Psoas muscle (tissue), 7 donors: ENCODE measurements at regions not wholly inside any gene's neighbourhood (a gene's known extent, or its start where the extent isn't known, plus 50 kb on each side); places are given as distances from the start of the nearest gene placed in this dataset.

Source experiments
- ATAC-seq, 4 donors: fragments of 200-7000 bp; cut with Tn5 transposase; one replicate each; pipeline ENCODE4 v1.9.1; 2020; ENCODE audit warnings: moderate library complexity in 3 of 4, mild to moderate bottlenecking in 2 of 4
- DNase-seq, 2 donors: peaks; one replicate each; pipeline ENCODE4 v3.0.0-alpha.2; 2020
- H3K27ac ChIP-seq: fragments of 200-600 bp; one replicate; pipeline ENCODE4 v1.8.0; 2022
- H3K27me3 ChIP-seq, 3 donors: fragments of 200-600 bp in 1 of 3; one replicate each; pipeline versions ENCODE4 v1.6.1 to v1.8.0; 2013 to 2022; ENCODE audit warnings: low read length in 2 of 3, mild to moderate bottlenecking in 2 of 3, moderate library complexity in 1 of 3; ENCODE audit not compliant: insufficient read depth in 3 of 3
- H3K36me3 ChIP-seq, 2 donors: fragments of 200-600 bp in 1 of 2; one replicate each; pipeline versions ENCODE4 v1.6.1 to v1.8.0; 2013 to 2022; ENCODE audit warnings: low read depth in 1 of 2, mild to moderate bottlenecking in 1 of 2, moderate library complexity in 1 of 2; ENCODE audit not compliant: insufficient read depth in 1 of 2
- H3K4me1 ChIP-seq: fragments of 200-600 bp; one replicate; pipeline ENCODE4 v1.8.0; 2022
- H3K4me3 ChIP-seq: fragments of 200-600 bp; one replicate; pipeline ENCODE4 v1.8.0; 2022; ENCODE audit warnings: mild to moderate bottlenecking
- H3K9me3 ChIP-seq: fragments of 200-600 bp; one replicate; pipeline ENCODE4 v1.8.0; 2022
- CTCF ChIP-seq: fragments of 200-600 bp; IDR thresholded peaks from one replicate; pipeline ENCODE4 v1.8.0; 2022; ENCODE audit warnings: antibody characterized with exemption
- WGBS, 3 donors: extraction: QIAGEN DNeasy Blood & Tissue Kit; methylation state at CpG; one replicate each; pipeline versions ENCODE4 v1.1.6 to v1.1.7; 2013; 5-methylcytosine and 5-hydroxymethylcytosine counted together
- intact Hi-C, 2 donors: fragments of 100-400 bp; cut with DNase I; formaldehyde crosslinking; loops; one replicate each; pipeline versions ENCODE4 v1.11.0 to v1.14.2; 2022
- donor health status: healthy with polysubstance abuse.
- donor health status: DM: no; HTN: no; CAD: no; lungs with moderate emphysema.
- donor health status: Bipolar disorder and iron deficiency.
- donor health status: healthy.
- donor health status: DM: yes; HTN: yes; CAD: no.
- donor health status: DM: no; HTN: no; CAD: no.
- donor health status: DM: yes; HTN: yes; CAD: no.

- intact Hi-C loops, result no loop called here
- Histone ChIP-seq H3K4me1 (peaks cover 4% of the 10 kb centered on the region), H3K9me3 (no peaks in the 10 kb centered on the region), H3K27ac (no peak overlapping the region), H3K36me3 (no peaks in the 10 kb centered on the region), H3K4me3 (no peak overlapping the region), H3K27me3 (peaks cover 0 to 2% (median 0%) of the 10 kb centered on the region in 3 donors)
- ATAC-seq (peak in 2 of 4 donors; percentile 33 to 34), DNase-seq (no peak)
- TF ChIP-seq CTCF, result no peak
- 48 to 59% (median 51%) methylated on average over 3 of the region's 3 CpGs for WGBS, 3 donors
Observed at GRCh38 chr2:45337481-45337880, 273.6 kb downstream of the SRBD1 start.

GRCh38 chr2:45334205-45334604, 276.9 kb downstream of the SRBD1 start:
- ATAC-seq, result no peak
- Histone ChIP-seq H3K27me3 (no peaks in the 10 kb centered on the region), H3K4me1 (peaks cover 4% of the 10 kb centered on the region), H3K9me3 (no peaks in the 10 kb centered on the region), H3K4me3 (no peak overlapping the region), H3K36me3 (no peaks in the 10 kb centered on the region), H3K27ac (no peak overlapping the region)
- 97 to 98% (median 97%) methylated on average over 17 of the region's 17 CpGs for WGBS, 3 donors
- no peak for DNase-seq
- no peak for TF ChIP-seq CTCF
- intact Hi-C loops, result no loop called here

- ATAC-seq (no peak), DNase-seq (no peak)
- Histone ChIP-seq H3K9me3 (no peaks in the 10 kb centered on the region), H3K4me3 (no peak overlapping the region), H3K4me1 (peaks cover 4% of the 10 kb centered on the region), H3K27me3 (no peaks in the 10 kb centered on the region), H3K27ac (no peak overlapping the region), H3K36me3 (no peaks in the 10 kb centered on the region)
- intact Hi-C loops, result no loop called here
- no peak for TF ChIP-seq CTCF
- 89 to 97% (median 91%) methylated on average over 1 of the region's 1 CpG for WGBS, 3 donors
Observed at GRCh38 chr2:45332567-45332966, 278.5 kb downstream of the SRBD1 start.

- TF ChIP-seq CTCF, result no peak
- Histone ChIP-seq H3K9me3 (no peaks in the 10 kb centered on the region), H3K4me3 (no peak overlapping the region), H3K36me3 (no peaks in the 10 kb centered on the region), H3K27ac (no peak overlapping the region), H3K4me1 (peaks cover 4% of the 10 kb centered on the region), H3K27me3 (no peaks in the 10 kb centered on the region)
- ATAC-seq (no peak), DNase-seq (no peak)
- intact Hi-C loops, result no loop called here
Observed at GRCh38 chr2:45332094-45332493, 279.0 kb downstream of the SRBD1 start.

GRCh38 chr2:45331410-45331786, 279.7 kb downstream of the SRBD1 start:
- H3K4me3 ChIP-seq, result no peak overlapping the region
- DNase-seq (no peak), ATAC-seq (no peak)
- no peak for TF ChIP-seq CTCF
- no peak overlapping the region for H3K27ac ChIP-seq
- H3K9me3 ChIP-seq, result no peaks in the 10 kb centered on the region
- intact Hi-C loops, result no loop called here
- H3K4me1 ChIP-seq, result no peaks in the 10 kb centered on the region
- no peaks in the 10 kb centered on the region for H3K27me3 ChIP-seq
- WGBS, 3 donors, result 66 to 76% (median 73%) methylated on average over 7 of the region's 7 CpGs
- H3K36me3 ChIP-seq, result no peaks in the 10 kb centered on the region
